Sigmoid colon (tissue), 4 donors: ENCODE measurements at regions not wholly inside any gene's neighbourhood (a gene's known extent, or its start where the extent isn't known, plus 50 kb on each side); places are given as distances from the start of the nearest gene placed in this dataset.

Source experiments
- EP300 ChIP-seq, 4 donors: sonication (generic); formaldehyde crosslinking; IDR thresholded peaks; one replicate each; pipeline ENCODE4 v1.6.1; 2017; ENCODE audit warnings: antibody characterized with exemption in 4 of 4
- POLR2A ChIP-seq, 2 donors: fragments of 450-650 bp; IDR thresholded peaks; one replicate each; pipeline ENCODE4 v1.6.1; 2016; ENCODE audit warnings: antibody characterized with exemption in 2 of 2, mild to moderate bottlenecking in 2 of 2, moderate library complexity in 2 of 2
- POLR2AphosphoS5 ChIP-seq, 4 donors: sonication (generic); formaldehyde crosslinking; IDR thresholded peaks; one replicate each; pipeline ENCODE4 v1.6.1; 2017; ENCODE audit warnings: antibody characterized with exemption in 4 of 4
- TF ChIP-seq, protein P1 (sequence below), 4 experiments: fragments of 450-650 bp in 3 of 4; fragments of 200-600 bp in 1 of 4; IDR thresholded peaks; one replicate each; pipeline ENCODE4 v1.5.1; 2016 to 2019; ENCODE audit warnings: antibody characterized with exemption in 4 of 4, mild to moderate bottlenecking in 3 of 4, moderate library complexity in 2 of 4

DNA sequence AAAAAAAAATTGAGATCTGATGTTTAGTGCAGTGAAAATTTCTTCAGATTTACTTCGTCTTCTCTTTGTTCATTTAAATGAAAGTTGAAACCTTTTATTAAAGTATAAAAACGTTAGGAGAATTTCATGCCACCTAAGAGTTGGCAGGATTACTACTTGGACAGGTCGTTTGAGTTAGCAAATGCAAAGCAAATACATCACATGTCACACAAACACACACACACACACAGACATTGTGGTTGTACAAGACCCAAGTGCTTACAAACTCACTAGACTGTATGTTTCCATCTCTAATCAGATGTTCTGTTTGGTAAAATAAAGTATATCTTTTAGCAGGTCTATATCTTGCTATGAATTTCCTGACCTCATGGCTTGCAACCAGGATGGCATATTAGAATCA lies 185.6 kb upstream of the COX10 start:
- TF ChIP-seq POLR2A (IDR thresholded peaks at IDR 0.05) = no peak
- no peak for TF ChIP-seq POLR2AphosphoS5 (IDR thresholded peaks at IDR 0.05)
- TF ChIP-seq, protein P1, sequence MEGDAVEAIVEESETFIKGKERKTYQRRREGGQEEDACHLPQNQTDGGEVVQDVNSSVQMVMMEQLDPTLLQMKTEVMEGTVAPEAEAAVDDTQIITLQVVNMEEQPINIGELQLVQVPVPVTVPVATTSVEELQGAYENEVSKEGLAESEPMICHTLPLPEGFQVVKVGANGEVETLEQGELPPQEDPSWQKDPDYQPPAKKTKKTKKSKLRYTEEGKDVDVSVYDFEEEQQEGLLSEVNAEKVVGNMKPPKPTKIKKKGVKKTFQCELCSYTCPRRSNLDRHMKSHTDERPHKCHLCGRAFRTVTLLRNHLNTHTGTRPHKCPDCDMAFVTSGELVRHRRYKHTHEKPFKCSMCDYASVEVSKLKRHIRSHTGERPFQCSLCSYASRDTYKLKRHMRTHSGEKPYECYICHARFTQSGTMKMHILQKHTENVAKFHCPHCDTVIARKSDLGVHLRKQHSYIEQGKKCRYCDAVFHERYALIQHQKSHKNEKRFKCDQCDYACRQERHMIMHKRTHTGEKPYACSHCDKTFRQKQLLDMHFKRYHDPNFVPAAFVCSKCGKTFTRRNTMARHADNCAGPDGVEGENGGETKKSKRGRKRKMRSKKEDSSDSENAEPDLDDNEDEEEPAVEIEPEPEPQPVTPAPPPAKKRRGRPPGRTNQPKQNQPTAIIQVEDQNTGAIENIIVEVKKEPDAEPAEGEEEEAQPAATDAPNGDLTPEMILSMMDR (IDR thresholded peaks at IDR 0.05) = no peak
- no peak for TF ChIP-seq EP300 (IDR thresholded peaks at IDR 0.05)
